GM19023 (cell line): ENCODE measurements at regions not wholly inside any gene's neighbourhood (a gene's known extent, or its start where the extent isn't known, plus 50 kb on each side); places are given as distances from the start of the nearest gene placed in this dataset.
"Not testable (repeated sequence)": the region's sequence is repeated elsewhere in the genome, so short reads cannot be mapped to it uniquely, and the experiment has no call there.

Source experiments
- ATAC-seq: cut with Tn5 transposase; IDR thresholded peaks from one replicate; pipeline ENCODE4 v1.9.1; 2021; ENCODE audit warnings: mild to moderate bottlenecking, moderate library complexity; ENCODE audit not compliant: unreplicated experiment

DNA sequence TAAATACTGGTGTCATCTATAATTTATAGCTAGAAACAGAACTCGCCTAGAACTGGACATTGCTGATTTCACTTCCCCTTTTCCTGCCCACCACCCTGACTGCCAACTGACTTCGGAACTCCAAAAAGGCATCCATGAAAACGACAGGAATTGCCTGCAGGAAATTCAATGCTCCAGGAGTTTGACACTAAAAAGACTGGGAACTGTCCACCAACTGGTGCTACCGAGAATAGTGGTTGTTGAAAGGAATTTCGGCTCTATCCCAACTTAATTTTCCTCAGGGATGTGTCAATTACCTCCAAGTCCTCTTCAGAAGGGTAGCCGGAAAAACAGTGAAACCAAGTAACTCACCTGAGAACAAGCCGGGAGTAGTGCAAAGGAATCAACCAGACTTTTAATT lies 440.0 kb downstream of the PRELID2 start:
- not testable (repeated sequence) for ATAC-seq

DNA sequence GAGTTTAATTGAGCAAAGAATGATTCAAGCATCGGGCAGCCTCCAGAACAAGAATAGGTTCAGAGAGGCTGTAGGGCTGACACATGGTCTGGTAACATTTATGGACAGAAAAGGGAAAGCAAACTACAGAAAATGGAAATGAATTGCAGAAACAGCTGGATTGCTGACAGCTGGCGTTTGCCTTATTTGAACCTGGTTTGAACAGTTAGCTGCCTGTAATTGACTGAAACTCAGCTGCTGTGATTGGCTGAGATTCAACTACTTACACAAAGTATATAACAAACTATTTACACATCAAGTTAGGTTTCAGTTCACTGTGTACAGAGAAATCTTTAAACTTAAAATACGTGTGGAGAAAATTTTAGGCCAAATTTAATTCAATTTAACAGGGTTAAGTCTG lies 441.7 kb downstream of the PRELID2 start:
- ATAC-seq, result no peak

DNA sequence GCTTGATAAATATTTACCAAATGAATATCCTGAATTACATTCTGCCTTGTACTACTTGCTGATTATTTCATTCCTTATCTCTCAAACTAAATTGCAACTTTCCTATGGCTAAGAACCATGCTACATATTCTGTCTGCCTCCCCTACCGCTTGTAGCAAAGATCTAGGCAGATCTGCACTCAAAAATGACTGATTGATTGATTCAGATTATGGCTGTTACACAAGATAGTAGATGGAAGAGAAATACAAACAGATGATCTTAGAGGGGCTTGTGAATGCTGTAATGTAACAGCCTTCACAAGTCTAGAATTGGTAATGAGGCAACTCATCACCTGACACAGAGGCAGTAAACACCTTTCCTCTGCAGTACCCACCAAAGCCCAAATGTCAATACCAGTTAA lies 446.1 kb downstream of the PRELID2 start:
- ATAC-seq, result no peak

GRCh38 chr5:145385276-145385675 lies 449.9 kb downstream of the PRELID2 start:
- no peak for ATAC-seq

DNA sequence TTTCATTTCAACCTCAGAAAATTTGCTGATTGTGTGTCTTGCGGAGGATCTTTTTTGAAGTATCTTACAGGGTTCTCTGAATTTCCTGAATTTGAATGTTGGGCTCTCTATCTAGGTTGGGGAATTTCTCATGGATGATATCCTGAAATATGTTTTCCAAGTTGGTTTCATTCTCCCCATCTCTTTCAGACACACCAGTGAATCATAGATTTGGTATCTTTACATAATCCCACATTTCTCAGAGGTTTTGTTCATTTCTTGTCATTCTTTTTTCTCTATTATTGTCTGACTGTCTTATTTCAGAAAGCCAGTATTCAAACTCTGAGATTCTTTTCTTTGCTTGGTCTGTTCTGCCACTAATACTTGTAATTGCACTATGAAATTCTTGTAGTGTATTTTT lies 456.9 kb downstream of the PRELID2 start:
- no peak for ATAC-seq

DNA sequence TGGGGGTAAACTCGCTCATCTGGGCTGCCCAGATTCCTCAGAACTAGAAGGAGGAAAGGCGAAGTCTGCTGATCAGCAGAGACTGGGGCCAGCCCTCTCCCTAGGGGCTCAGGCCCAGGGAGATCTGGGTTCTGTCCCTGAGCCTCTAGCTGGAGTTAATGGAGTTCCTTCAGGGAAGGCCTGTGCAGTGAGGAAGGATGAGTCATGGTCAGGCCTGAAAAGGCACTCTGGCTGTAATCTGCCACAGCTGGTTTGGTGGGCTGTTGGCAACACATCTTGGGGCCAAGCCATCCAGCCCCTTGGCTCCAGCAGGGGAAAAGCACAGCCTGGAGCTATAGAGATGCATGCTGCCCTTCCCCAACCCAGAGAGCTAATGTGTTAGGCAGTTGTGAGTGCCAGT lies 459.6 kb downstream of the PRELID2 start:
- no peak for ATAC-seq

GRCh38 chr5:145365464-145365863 lies 469.7 kb downstream of the PRELID2 start:
- ATAC-seq, result no peak

DNA sequence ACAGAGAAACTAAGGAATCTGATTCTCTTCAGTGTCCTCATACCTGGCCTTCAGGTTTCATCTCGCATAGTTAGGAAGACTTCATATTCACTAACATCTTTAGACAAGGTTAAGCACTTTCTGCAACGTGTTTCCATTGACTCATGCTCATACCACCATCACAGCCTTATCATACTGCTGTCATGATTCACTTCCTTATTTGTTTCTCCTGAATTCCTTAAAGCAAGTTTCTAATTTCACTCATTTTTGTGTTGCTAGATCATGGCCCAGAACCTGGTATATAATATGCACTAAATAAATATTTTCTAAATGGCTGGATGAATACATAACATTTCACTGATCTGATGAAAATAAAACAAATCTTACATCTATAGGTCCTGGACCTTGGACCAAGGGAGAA lies 472.9 kb downstream of the PRELID2 start:
- no peak for ATAC-seq

DNA sequence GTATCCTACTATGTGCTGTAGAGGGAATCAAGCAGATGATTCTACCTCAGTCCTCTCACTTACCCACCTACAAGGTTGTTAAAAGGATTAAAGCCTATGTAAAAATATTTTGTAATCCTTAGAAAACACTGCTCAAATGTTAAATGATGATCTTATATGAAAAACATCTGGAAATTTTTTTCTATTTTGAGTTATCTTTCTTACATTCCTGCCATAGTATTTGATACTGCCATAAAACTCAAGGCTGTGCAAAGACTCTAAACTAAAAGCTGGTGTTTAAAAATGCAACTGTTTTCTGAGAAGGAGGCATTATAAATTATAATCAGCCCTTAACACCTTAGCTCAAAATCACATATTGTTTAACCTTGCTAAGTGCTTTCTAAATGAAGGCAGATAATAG lies 474.2 kb downstream of the PRELID2 start:
- ATAC-seq, result no peak

DNA sequence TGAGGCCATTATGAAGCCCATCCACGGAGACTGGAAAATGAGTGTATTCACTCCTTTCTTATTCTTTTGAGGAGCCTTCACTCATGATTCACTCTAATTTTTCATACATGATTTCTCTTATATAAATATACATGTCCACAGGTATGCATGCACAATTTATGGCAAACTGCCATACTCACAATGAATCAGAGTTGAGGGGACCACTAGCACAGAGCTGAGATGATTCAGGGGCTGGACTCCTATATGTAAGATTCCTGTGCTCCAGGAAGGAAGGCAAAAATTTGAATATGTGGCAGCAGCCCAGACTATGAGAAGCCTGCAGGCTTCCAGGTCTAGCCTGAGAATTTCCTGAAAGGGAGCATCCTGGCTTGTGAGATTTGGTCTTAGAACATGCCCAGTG lies 484.6 kb downstream of the PRELID2 start:
- no peak for ATAC-seq

- ATAC-seq, result peak; percentile 69
Measured at GRCh38 chr5:145347026-145347616, 488.0 kb downstream of the PRELID2 start.

GRCh38 chr5:145345511-145346287 lies 489.4 kb downstream of the PRELID2 start:
- ATAC-seq, result no peak

- ATAC-seq, result no peak
Measured at GRCh38 chr5:145341842-145342241, 493.3 kb downstream of the PRELID2 start.

- no peak for ATAC-seq
Measured at GRCh38 chr5:145340099-145340498, 495.0 kb downstream of the PRELID2 start.

GRCh38 chr5:145324767-145325479 lies 510.2 kb downstream of the PRELID2 start:
- ATAC-seq, result no peak

DNA sequence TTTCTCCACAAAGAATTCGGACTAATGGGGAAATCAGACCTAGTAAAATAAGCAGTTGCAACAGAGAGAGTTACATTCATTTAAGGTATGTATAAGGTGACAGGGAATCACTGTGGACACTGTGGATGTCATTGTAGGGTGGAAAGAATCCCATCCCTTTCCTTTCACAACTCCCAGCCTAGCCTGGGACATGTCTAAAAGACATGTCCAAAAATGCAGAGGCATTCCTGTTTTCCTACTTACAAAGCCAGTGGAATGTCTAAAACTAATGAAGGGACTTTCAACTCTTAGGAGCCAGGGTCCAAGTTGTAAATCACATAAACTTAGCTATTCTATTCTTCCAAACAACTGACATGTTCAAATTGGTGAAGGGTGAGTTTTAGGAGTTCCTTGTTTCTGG lies 511.0 kb downstream of the PRELID2 start:
- ATAC-seq, result no peak

- peak; percentile 90 for ATAC-seq
Measured at GRCh38 chr5:145316282-145316681, 518.9 kb downstream of the PRELID2 start.

DNA sequence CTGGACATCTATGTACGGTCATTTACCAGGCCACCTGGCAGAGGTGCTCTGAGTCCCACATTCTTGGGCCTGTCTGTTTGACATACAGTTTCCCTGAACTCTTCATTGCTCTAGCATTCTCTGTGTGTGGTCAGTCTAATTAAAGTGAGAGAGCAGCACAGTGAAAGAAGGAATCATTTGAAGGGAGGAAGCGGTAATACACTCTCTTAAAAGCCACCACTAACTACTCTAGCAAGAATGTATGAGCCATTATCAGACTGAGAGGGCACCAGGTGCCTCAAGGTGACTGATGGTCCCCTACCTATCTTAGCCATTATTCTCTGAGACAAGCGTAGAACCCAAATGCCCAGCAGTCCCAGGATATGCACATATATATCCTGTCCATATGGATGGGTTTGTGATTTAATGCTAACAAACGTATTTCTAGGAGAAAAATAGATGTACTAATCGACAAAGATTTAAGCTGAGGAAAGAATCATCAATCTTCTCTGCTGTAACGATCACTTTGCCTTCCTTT lies 527.2 kb downstream of the PRELID2 start:
- ATAC-seq, result no peak

GRCh38 chr5:145295236-145295835 lies 539.8 kb downstream of the PRELID2 start:
- no peak for ATAC-seq

GRCh38 chr5:145294331-145294730 lies 540.8 kb downstream of the PRELID2 start:
- no peak for ATAC-seq

DNA sequence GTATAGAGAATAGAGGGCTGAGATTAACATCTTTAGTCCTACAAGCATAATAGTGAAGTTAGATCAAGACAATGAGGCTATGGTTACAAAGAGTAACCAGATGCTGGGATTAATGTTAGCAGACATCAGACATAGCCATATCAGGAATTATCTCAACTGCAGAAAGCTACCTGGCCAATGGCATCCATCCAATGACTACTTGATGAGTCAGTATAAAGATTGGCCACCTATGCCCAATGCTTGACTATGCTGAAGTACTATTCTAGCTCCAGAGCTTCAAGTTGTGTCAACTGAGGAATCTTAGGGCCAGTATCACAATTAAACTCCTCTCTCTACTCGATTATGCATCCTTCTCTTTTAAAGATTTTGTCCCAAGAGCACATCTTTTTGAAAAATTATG lies 541.4 kb downstream of the PRELID2 start:
- ATAC-seq, result no peak
